IMR-90 (cell line): ENCODE measurements at regions not wholly inside any gene's neighbourhood (a gene's known extent, or its start where the extent isn't known, plus 50 kb on each side); places are given as distances from the start of the nearest gene placed in this dataset.

Experiments used
- ATAC-seq: fragments of 200-7000 bp; cut with Tn5 transposase; 2 replicates; pipeline ENCODE4 v1.9.1; 2020; ENCODE audit warnings: low read depth, mild to moderate bottlenecking, moderate library complexity
- BruUV-seq: library from RNA; stranded (reverse); fragments of 400-500 nt; replicated peaks from 2 replicates; lab custom pipeline; 2021; lab: Mats Ljungman, UMichigan
- CTCF ChIA-PET: fragments of 300-600 bp; formaldehyde crosslinking; extraction: SDS; loops from one replicate; lab custom pipeline; 2021; ENCODE audit warnings: antibody characterized with exemption; lab: Yijun Ruan, JAX
- POLR2A ChIA-PET: fragments of 300-600 bp; sonication (Branson Sonifier 250); formaldehyde crosslinking; loops from one replicate; lab custom pipeline; 2022; ENCODE audit warnings: antibody characterized with exemption; ENCODE audit not compliant: unreplicated experiment; lab: Charles Lee
- DNase-seq: peaks from one replicate; pipeline ENCODE4 v3.0.0; 2013
- H2AFZ ChIP-seq: replicated peaks from 2 replicates; pipeline ENCODE3; 2013; ENCODE audit warnings: low read length, mild to moderate bottlenecking; ENCODE audit not compliant: poor library complexity
- H2AK5ac ChIP-seq: 2 replicates; pipeline ENCODE4 v1.6.1; 2013; ENCODE audit warnings: low read depth, low read length, inconsistent platforms
- H2AK9ac ChIP-seq: replicated peaks from 2 replicates; pipeline ENCODE3; 2013; ENCODE audit warnings: mild to moderate bottlenecking, low read depth, low read length, moderate library complexity; ENCODE audit not compliant: poor library complexity
- H2BK120ac ChIP-seq: 2 replicates; pipeline ENCODE4 v1.6.1; 2013; ENCODE audit warnings: low read depth, low read length, inconsistent platforms
- H2BK15ac ChIP-seq: 3 replicates; pipeline ENCODE4 v1.6.1; 2013; ENCODE audit warnings: low read depth, low read length, inconsistent platforms
- H2BK20ac ChIP-seq: 2 replicates; pipeline ENCODE4 v1.6.1; 2013; ENCODE audit warnings: low read depth, mild to moderate bottlenecking, inconsistent platforms, low read length, moderate library complexity
- H2BK5ac ChIP-seq: 2 replicates; pipeline ENCODE4 v1.6.1; 2013; ENCODE audit warnings: mild to moderate bottlenecking, low read depth, low read length, inconsistent platforms; ENCODE audit not compliant: poor library complexity, severe bottlenecking
- H3K14ac ChIP-seq: replicated peaks from 2 replicates; pipeline ENCODE4 v1.6.1; 2013; ENCODE audit warnings: low read depth, low read length, inconsistent platforms
- H3K18ac ChIP-seq: 2 replicates; pipeline ENCODE4 v1.6.1; 2013; ENCODE audit warnings: low read depth, low read length, control low read depth
- H3K23ac ChIP-seq: 2 replicates; pipeline ENCODE4 v1.6.1; 2013; ENCODE audit warnings: low read depth, low read length, inconsistent platforms
- H3K27ac ChIP-seq: 2 replicates; pipeline ENCODE4 v1.5.1; 2013; ENCODE audit warnings: mild to moderate bottlenecking, control low read depth, low read length; ENCODE audit not compliant: insufficient read depth
- H3K27me3 ChIP-seq: 2 replicates; pipeline ENCODE4 v1.6.1; 2013; ENCODE audit warnings: low read length; ENCODE audit not compliant: control insufficient read depth, insufficient read depth
- H3K36me3 ChIP-seq: 2 replicates; pipeline ENCODE4 v1.6.1; 2013; ENCODE audit warnings: low read length, mixed read lengths; ENCODE audit not compliant: control insufficient read depth, insufficient read depth
- H3K4ac ChIP-seq: 2 replicates; pipeline ENCODE4 v1.6.1; 2013; ENCODE audit warnings: low read depth, low read length, inconsistent platforms
- H3K4me1 ChIP-seq: 2 replicates; pipeline ENCODE4 v1.6.1; 2013; ENCODE audit warnings: low read length, mixed read lengths; ENCODE audit not compliant: control insufficient read depth, insufficient read depth
- H3K4me2 ChIP-seq: 2 replicates; pipeline ENCODE4 v1.6.1; 2013; ENCODE audit warnings: low read depth, mild to moderate bottlenecking, control low read depth, low read length, moderate library complexity
- H3K4me3 ChIP-seq: 2 replicates; pipeline ENCODE4 v1.5.1; 2013; ENCODE audit warnings: low read depth, mild to moderate bottlenecking, control low read depth, low read length, moderate library complexity; ENCODE audit not compliant: insufficient read depth
- H3K56ac ChIP-seq: 2 replicates; pipeline ENCODE4 v1.6.1; 2013; ENCODE audit warnings: low read length, inconsistent platforms; ENCODE audit not compliant: insufficient read depth; ENCODE audit errors: extremely low read depth
- H3K79me1 ChIP-seq, 2 experiments: 2 replicates each; pipeline ENCODE4 v1.6.1; 2013; ENCODE audit warnings: low read length in 2 of 2, inconsistent platforms in 1 of 2, low read depth in 1 of 2
- H3K9ac ChIP-seq: 2 replicates; pipeline ENCODE4 v1.6.1; 2013; ENCODE audit warnings: low read depth, low read length, control low read depth
- H3K9me1 ChIP-seq: 2 replicates; pipeline ENCODE4 v1.6.1; 2013; ENCODE audit warnings: low read length, inconsistent platforms; ENCODE audit not compliant: insufficient read depth
- H3K9me3 ChIP-seq: 2 replicates; pipeline ENCODE4 v1.6.1; 2013; ENCODE audit warnings: low read length; ENCODE audit not compliant: control insufficient read depth, insufficient read depth
- H4K20me1 ChIP-seq: 2 replicates; pipeline ENCODE4 v1.6.1; 2013; ENCODE audit warnings: low read length, inconsistent platforms; ENCODE audit not compliant: insufficient read depth
- H4K5ac ChIP-seq: 2 replicates; pipeline ENCODE4 v1.6.1; 2013; ENCODE audit warnings: mild to moderate bottlenecking, low read depth, low read length, control low read depth
- H4K8ac ChIP-seq, 2 experiments: 2 replicates each; pipeline ENCODE4 v1.6.1; 2013; ENCODE audit warnings: low read depth in 2 of 2, low read length in 2 of 2, control low read depth in 1 of 2, inconsistent platforms in 1 of 2
- H4K91ac ChIP-seq: 2 replicates; pipeline ENCODE4 v1.6.1; 2013; ENCODE audit warnings: low read depth, low read length, inconsistent platforms; ENCODE audit not compliant: insufficient read depth
- BHLHE40 ChIP-seq: fragments of 150-350 bp; IDR thresholded peaks from 2 replicates; pipeline ENCODE4 v1.6.1; 2016; ENCODE audit warnings: mild to moderate bottlenecking, low read depth, low read length
- CEBPB ChIP-seq: IDR thresholded peaks from 2 replicates; pipeline ENCODE4 v1.6.1; 2012; ENCODE audit warnings: low read depth, low read length, improper control_type of control experiment
- FOS ChIP-seq: fragments of 150-350 bp; IDR thresholded peaks from 2 replicates; pipeline ENCODE4 v1.6.1; 2016; ENCODE audit warnings: low read depth, low read length
- NFE2L2 ChIP-seq: fragments of 150-350 bp; IDR thresholded peaks from 2 replicates; pipeline ENCODE4 v1.6.1; 2016; ENCODE audit warnings: low read depth, mild to moderate bottlenecking, low read length
- POLR2A ChIP-seq: IDR thresholded peaks from 2 replicates; pipeline ENCODE4 v1.6.1; 2012; ENCODE audit warnings: mild to moderate bottlenecking, low read depth, low read length
- SMC3 ChIP-seq: fragments of 150-350 bp; IDR thresholded peaks from 2 replicates; pipeline ENCODE4 v1.6.1; 2016; ENCODE audit warnings: low read depth, mild to moderate bottlenecking, antibody characterized with exemption, low read length, moderate library complexity
- WGBS, 2 experiments: methylation state at CpG; one replicate each; pipeline versions ENCODE4 v1.1.5 to v1.1.7; 2013; ENCODE audit warnings: missing lambda C conversion rate in 2 of 2; ENCODE audit not compliant: insufficient read length in 1 of 2; ENCODE audit errors: extremely low coverage in 2 of 2; 5-methylcytosine and 5-hydroxymethylcytosine counted together
- dilution Hi-C: fragments of 300-500 bp; cut with HindIII; formaldehyde crosslinking; loops from one replicate; pipeline ENCODE4 v1.14.3; 2018; ENCODE audit warnings: low sequenced_read_pairs; ENCODE audit not compliant: unreplicated experiment
- in situ Hi-C: fragments of 300-500 bp; cut with MboI; formaldehyde crosslinking; loops from 3 replicates; pipeline ENCODE4 v1.14.3; 2019; ENCODE audit warnings: low sequenced_read_pairs, inconsistent platforms, mixed read lengths
- intact Hi-C: fragments of 100-400 bp; cut with micrococcal nuclease; formaldehyde crosslinking; loops from 2 replicates; pipeline ENCODE4 v1.10.0; 2022
- TF ChIP-seq, protein P1 (sequence below): conservative IDR thresholded peaks from 2 replicates; pipeline ENCODE4 v1.5.1; 2012; ENCODE audit warnings: mild to moderate bottlenecking, low read depth, low read length, improper control_type of control experiment

DNA sequence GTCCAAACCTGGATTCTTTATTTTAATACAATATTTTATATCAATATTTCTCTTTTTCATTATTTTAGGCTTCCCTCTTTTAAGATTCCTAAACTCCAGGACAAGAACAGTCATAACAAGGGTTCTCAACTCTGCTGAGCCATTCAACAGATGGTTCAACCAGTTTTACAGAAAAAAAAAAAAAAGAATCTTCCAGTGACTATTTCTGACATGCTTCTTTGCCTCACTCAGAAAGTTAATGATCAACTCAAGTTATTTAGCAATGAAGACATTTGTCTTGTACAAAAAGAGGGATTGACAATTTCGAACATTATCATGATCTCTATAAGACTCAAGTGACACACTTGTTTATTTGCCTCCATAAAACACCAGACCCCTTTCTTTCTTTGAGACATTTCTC lies 282.6 kb upstream of the GRID2 start:
- Histone ChIP-seq H3K56ac (no peak overlapping the region), H2AFZ (no peak overlapping the region), H4K20me1 (no peaks in the 10 kb centered on the region), H3K27me3 (no peaks in the 10 kb centered on the region), H4K91ac (no peak overlapping the region), H2BK5ac (no peak overlapping the region), H2AK5ac (no peak overlapping the region), H2AK9ac (no peak overlapping the region), H3K9ac (no peak overlapping the region), H4K8ac (no peak overlapping the region), H2BK15ac (no peak overlapping the region), H3K27ac (no peak overlapping the region), H3K14ac (no peak overlapping the region), H2BK120ac (no peak overlapping the region), H2BK20ac (no peak overlapping the region), H3K9me1 (no peaks in the 10 kb centered on the region), H3K23ac (no peak overlapping the region), H3K36me3 (no peaks in the 10 kb centered on the region), H3K4me1 (no peaks in the 10 kb centered on the region), H4K5ac (no peak overlapping the region), H3K4me2 (no peak overlapping the region), H3K9me3 (peaks cover 2% of the 10 kb centered on the region; the same call in 1 of the 2 replicates), H3K79me1 (no peaks in the 10 kb centered on the region), H3K4ac (no peak overlapping the region), H3K18ac (no peak overlapping the region), H3K4me3 (no peak overlapping the region)
- dilution Hi-C loops = no loop called here
- DNase-seq (no peak), ATAC-seq (no peak)
- WGBS, 2 experiments = no CpG with 5 or more reads among the region's 1 CpG
- ChIA-PET CTCF (no interaction called here), POLR2A (no interaction called here)
- intact Hi-C loops = no loop called here
- in situ Hi-C loops = no loop called here
- no TSS peak for BruUV-seq
- no peak for TF ChIP-seq FOS
- no peak for TF ChIP-seq BHLHE40
- TF ChIP-seq NFE2L2 = no peak
- TF ChIP-seq POLR2A = no peak
- TF ChIP-seq, protein P1, sequence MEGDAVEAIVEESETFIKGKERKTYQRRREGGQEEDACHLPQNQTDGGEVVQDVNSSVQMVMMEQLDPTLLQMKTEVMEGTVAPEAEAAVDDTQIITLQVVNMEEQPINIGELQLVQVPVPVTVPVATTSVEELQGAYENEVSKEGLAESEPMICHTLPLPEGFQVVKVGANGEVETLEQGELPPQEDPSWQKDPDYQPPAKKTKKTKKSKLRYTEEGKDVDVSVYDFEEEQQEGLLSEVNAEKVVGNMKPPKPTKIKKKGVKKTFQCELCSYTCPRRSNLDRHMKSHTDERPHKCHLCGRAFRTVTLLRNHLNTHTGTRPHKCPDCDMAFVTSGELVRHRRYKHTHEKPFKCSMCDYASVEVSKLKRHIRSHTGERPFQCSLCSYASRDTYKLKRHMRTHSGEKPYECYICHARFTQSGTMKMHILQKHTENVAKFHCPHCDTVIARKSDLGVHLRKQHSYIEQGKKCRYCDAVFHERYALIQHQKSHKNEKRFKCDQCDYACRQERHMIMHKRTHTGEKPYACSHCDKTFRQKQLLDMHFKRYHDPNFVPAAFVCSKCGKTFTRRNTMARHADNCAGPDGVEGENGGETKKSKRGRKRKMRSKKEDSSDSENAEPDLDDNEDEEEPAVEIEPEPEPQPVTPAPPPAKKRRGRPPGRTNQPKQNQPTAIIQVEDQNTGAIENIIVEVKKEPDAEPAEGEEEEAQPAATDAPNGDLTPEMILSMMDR = no peak
- TF ChIP-seq CEBPB = no peak
- TF ChIP-seq SMC3 = no peak
